ENCODE measurements at regions not wholly inside any gene's neighbourhood (a gene's known extent, or its start where the extent isn't known, plus 50 kb on each side); places are given as distances from the start of the nearest gene placed in this dataset.

- no peak for TF ChIP-seq CTCF (IDR thresholded peaks at IDR 0.05)
- TF ChIP-seq POLR2A (IDR thresholded peaks at IDR 0.05) = no peak
- no peak for TF ChIP-seq EP300 (IDR thresholded peaks at IDR 0.05)
Measured at GRCh38 chr5:87746891-87747377, 334.2 kb upstream of the CCNH start.

Measured in sigmoid colon (tissue), 4 donors.